GM10266 (cell line): ENCODE measurements at regions not wholly inside any gene's neighbourhood (a gene's known extent, or its start where the extent isn't known, plus 50 kb on each side); places are given as distances from the start of the nearest gene placed in this dataset.

Source experiments
- DNase-seq: peaks from one replicate; pipeline ENCODE4 v3.0.0; 2012; ENCODE audit errors: extremely low spot score
- TF ChIP-seq, protein P1 (sequence below): IDR thresholded peaks from 2 replicates; pipeline ENCODE4 v1.5.1; 2012; ENCODE audit warnings: mild to moderate bottlenecking, low read depth; ENCODE audit not compliant: control insufficient read depth, insufficient read depth; ENCODE audit errors: missing control alignments

GRCh38 chr20:51120868-51121267, 98.0 kb upstream of the KCNG1 start:
- TF ChIP-seq, protein P1, sequence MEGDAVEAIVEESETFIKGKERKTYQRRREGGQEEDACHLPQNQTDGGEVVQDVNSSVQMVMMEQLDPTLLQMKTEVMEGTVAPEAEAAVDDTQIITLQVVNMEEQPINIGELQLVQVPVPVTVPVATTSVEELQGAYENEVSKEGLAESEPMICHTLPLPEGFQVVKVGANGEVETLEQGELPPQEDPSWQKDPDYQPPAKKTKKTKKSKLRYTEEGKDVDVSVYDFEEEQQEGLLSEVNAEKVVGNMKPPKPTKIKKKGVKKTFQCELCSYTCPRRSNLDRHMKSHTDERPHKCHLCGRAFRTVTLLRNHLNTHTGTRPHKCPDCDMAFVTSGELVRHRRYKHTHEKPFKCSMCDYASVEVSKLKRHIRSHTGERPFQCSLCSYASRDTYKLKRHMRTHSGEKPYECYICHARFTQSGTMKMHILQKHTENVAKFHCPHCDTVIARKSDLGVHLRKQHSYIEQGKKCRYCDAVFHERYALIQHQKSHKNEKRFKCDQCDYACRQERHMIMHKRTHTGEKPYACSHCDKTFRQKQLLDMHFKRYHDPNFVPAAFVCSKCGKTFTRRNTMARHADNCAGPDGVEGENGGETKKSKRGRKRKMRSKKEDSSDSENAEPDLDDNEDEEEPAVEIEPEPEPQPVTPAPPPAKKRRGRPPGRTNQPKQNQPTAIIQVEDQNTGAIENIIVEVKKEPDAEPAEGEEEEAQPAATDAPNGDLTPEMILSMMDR, result no peak
- DNase-seq, result no peak

DNA sequence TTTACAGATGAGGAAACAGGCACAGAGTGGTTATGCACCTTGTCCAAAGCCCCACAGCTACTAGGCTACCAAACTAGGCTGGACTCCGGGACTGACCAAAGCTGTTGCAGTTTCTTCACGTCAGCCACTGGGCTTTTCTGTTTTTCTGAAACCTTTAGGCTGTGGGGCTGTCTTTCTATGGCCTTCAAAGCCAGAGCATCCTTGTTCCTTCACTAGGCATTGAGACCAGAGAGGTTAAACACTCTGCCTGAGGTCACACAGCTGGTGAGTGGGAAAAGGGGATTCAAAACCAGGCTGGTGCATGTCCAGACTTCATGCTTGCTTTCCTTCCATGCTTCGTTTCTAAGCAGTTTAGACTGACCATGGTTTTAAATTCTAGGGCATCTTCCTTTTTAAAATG, 97.5 kb upstream of the KCNG1 start:
- no peak for DNase-seq
- TF ChIP-seq, protein P1, result no peak

- DNase-seq, result no peak
- TF ChIP-seq, protein P1, result no peak
Measured at GRCh38 chr20:51119914-51120313, 97.0 kb upstream of the KCNG1 start.

DNA sequence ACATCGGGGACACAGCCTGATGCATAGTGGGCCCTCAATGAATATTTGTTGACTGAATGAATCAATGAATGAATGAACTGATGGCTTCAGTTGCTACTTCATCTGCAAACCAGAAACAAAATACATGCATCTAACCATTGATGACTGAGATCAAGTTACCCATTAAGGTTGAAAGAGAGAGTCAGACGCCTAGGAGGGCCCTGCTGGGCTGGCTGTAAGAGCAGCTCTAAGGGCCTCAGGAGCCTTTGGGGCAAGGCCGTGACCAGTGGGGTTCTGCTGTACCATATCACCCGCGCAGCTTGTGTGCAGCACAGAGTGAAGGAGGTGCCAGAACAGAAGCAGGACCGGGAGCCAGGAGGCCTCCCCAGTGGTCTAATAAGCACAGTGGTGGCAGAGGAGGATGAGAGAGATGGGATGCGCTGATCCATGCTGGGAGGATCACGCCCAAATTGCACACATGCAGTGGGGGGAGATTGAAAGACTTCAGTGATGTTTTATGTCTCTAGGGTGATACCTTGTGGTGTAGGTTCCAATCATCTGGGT, 96.1 kb upstream of the KCNG1 start:
- DNase-seq, result no peak
- TF ChIP-seq, protein P1, result no peak

GRCh38 chr20:51118216-51118615, 95.3 kb upstream of the KCNG1 start:
- TF ChIP-seq, protein P1, result no peak
- DNase-seq, result no peak

DNA sequence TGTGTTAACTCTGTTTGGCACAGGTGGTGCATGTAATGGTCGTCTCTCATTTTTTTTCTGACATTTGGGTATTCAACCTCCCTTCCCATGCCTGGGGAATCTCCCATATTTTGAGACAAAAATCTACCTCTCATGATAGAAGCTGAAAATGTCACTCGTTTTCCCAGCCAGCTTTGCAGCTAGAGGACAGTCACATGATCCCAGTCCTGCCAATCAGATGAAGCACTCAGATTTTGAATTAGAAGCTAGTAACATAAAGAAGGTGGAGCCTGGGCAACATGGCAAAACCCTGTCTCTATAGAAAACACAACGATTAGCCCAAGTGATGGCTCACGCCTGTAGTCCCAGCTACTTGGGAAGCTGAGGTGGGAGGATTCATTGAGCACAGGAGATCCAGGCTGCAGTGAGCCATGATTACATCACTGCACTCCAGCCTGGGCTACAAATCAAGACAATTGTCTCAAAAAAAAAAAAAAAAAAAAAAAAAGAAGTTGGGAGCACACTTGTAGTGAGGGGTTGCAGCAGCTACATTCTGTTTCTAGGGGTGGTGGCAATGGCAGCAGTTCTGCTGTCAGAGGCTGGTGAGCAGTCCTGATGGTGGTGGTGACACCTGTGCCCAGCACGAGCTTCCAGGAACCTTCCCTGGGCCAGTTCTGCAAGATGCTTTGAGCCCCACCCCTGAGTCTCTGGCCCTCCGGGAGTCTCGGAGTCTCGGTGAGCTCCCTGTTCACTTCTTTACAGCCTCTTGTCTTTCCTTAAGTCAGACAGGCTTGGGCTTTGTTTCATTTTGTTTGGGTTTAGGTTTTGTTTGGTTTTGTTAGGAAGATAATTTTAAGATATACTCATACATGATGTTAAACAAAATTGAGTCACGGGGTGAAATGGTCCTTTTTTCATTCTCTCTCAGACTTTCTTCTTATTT, 94.1 kb upstream of the KCNG1 start:
- DNase-seq, result no peak
- TF ChIP-seq, protein P1, result no peak

DNA sequence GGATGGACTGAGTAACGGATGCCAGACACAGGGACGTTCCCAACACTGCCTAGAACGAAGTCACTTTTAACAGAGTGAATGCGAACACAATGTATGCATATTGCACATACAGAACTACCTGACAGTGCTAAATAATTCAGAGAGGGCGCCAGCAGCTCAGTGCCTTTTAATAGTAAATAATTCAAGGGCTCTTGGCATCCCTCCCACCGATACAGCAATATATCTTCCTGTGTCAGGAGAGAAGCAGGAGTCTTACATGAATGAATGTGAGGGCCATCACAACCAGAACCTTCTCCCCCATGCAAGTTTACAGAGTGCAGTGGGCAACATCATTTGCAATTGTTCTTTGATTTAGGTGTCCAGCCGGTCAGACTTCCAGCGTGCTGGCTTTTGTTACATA, 88.4 kb upstream of the KCNG1 start:
- no peak for DNase-seq
- TF ChIP-seq, protein P1, result no peak
